ENCODE measurements at regions not wholly inside any gene's neighbourhood (a gene's known extent, or its start where the extent isn't known, plus 50 kb on each side); places are given as distances from the start of the nearest gene placed in this dataset.

DNA sequence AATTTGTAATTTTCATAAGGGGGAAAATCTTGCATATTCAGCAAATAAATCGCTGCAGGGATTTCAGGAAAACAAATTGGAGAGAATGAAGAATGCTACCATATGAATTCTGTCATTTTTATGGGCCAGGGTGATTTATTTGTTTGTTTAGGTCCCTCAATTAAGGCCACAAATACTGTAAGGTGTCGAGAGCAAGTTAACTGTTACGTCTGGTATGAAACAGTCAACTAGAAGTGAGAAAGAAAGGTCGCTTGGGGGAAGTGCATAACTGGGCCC is 166.9 kb upstream of the TSHZ2 start:
- Histone ChIP-seq H3K27ac (no peak overlapping the region), H3K9me3 (ENCODE audit: low read depth, low read length) (no peaks in the 10 kb centered on the region), H3K4me3 (no peak overlapping the region), H3K36me3 (ENCODE audit: insufficient read depth, low read length) (no peaks in the 10 kb centered on the region), H3K9ac (ENCODE audit: insufficient read length) (no peak overlapping the region)
- no peak for DNase-seq (ENCODE audit: low read depth, low spot score)
- TF ChIP-seq POLR2AphosphoS5 (IDR thresholded peaks at IDR 0.05; ENCODE audit: borderline replicate concordance, low read depth, low read length) (no peak), FOXP2 (optimal IDR thresholded peaks at IDR 0.05; ENCODE audit: control extremely low read depth, extremely low read length, insufficient read depth) (no peak)

DNA sequence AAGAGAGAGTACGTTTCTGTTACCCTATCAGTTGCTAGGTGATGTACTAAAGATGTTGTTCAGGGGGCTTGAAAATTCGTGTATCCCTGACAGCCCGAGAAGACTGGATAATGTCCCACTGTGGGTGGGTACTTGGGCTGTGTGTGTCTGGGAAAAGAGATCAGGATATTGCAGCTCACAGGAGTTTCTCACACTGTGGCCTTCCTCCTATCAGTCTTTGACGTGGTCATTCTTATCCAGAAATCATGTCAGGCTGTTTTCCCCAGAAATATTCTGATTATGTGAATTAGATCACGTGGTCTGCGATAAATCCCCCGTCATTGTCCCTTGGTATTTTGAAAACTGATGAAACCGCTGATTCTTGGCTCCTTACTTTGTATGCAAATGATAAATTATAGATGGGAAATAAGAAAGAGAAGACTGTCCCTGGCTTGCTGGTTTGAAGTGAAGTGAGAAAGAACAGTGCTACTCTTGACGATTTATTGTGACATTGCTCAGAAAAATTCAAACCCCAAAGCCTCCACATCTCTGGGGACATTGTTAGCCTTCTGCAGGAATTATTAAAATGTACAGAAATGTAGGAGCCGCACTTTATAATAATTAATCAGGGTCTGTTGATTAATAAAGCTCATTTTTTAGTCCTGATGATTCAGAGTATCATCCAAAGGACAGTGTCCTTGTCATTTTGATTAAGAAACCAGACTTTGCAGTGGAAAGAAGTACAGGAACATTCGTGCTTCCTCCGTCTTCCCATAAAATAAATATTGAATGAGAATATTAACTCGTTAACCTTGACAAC is 167.5 kb upstream of the TSHZ2 start:
- Histone ChIP-seq H3K36me3 (ENCODE audit: insufficient read depth, low read length) (no peaks in the 10 kb centered on the region), H3K9me3 (ENCODE audit: low read depth, low read length) (no peaks in the 10 kb centered on the region), H3K9ac (ENCODE audit: insufficient read length) (no peak overlapping the region), H3K27ac (no peak overlapping the region), H3K4me3 (no peak overlapping the region)
- TF ChIP-seq POLR2AphosphoS5 (IDR thresholded peaks at IDR 0.05; ENCODE audit: borderline replicate concordance, low read depth, low read length) (no peak), FOXP2 (optimal IDR thresholded peaks at IDR 0.05; ENCODE audit: control extremely low read depth, extremely low read length, insufficient read depth) (no peak)
- DNase-seq (ENCODE audit: low read depth, low spot score): no peak

DNA sequence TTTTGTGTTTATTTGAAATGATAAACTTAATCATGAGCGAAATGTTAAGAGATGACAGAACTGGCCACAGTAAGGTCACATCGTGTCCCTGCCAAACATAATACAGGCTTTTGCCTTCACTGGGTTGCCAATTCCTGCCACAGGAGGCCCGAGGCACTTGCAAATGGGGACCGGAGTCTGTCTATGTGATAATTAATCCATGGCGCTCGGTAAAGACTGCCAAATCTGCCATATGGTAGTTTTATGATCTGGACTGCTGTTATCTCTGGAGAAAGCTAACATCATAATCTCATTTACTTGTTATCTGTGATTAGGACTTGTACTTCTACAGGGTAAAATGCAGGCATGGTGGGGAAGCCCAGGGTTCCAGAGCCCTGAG is 170.5 kb upstream of the TSHZ2 start:
- no peaks in the 10 kb centered on the region for H3K9me3 ChIP-seq (ENCODE audit: low read depth, low read length)
- no peak overlapping the region for H3K27ac ChIP-seq
- H3K4me3 ChIP-seq: no peak overlapping the region
- H3K9ac ChIP-seq (ENCODE audit: insufficient read length): no peak overlapping the region
- no peak for TF ChIP-seq FOXP2 (optimal IDR thresholded peaks at IDR 0.05; ENCODE audit: control extremely low read depth, extremely low read length, insufficient read depth)
- no peak for TF ChIP-seq POLR2AphosphoS5 (IDR thresholded peaks at IDR 0.05; ENCODE audit: borderline replicate concordance, low read depth, low read length)
- TF ChIP-seq EZH2 (IDR thresholded peaks at IDR 0.05): no peak
- no peak for DNase-seq (ENCODE audit: low read depth, low spot score)
- H3K36me3 ChIP-seq (ENCODE audit: insufficient read depth, low read length): no peaks in the 10 kb centered on the region

DNA sequence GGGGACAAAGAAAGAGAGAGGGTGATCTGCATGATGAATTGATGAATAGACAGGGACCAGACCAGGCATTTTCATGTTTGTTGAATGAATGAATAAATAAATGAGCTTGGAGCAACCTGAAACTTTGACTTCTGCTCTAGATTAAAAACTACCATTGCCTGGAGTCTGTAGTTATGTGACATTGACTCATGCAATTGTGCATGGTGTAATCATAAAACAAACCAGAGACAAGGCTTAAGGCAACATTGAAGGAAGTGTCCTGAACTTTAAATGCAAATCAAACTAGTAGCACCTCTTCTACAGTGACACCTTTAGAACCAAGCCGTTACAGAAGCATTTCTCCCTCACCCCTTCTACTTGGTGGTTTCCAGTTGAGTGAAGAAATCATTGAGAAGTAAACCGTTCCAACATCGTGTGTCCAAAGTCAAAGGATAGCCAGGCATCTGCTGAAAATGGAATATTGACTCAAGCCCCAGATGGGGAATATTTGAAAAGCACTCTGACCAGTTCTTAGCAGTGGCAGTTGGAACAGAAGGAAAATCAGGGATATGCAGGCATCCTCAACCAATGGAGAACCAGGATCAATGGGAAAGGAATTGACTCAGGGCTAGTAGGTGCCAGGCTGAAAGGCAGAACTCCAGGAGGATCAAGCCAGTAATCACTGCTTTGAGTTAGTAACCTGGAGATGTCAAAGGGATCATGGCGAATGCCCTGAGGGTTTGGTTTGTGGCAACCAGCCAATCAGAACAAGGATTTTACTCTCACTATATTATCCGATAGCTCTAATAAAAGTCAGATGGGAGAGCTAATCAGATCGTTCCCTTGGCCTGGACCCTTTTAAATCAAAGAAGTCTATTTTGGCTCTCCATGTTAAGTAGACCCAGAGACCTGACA is 171.2 kb upstream of the TSHZ2 start:
- TF ChIP-seq EZH2 (IDR thresholded peaks at IDR 0.05) (no peak), POLR2AphosphoS5 (IDR thresholded peaks at IDR 0.05; ENCODE audit: borderline replicate concordance, low read depth, low read length) (no peak), FOXP2 (optimal IDR thresholded peaks at IDR 0.05; ENCODE audit: control extremely low read depth, extremely low read length, insufficient read depth) (no peak)
- H3K9me3 ChIP-seq (ENCODE audit: low read depth, low read length): no peaks in the 10 kb centered on the region
- H3K27ac ChIP-seq: no peak overlapping the region
- H3K9ac ChIP-seq (ENCODE audit: insufficient read length): no peak overlapping the region
- no peak overlapping the region for H3K4me3 ChIP-seq
- no peak for DNase-seq (ENCODE audit: low read depth, low spot score)
- no peaks in the 10 kb centered on the region for H3K36me3 ChIP-seq (ENCODE audit: insufficient read depth, low read length)

DNA sequence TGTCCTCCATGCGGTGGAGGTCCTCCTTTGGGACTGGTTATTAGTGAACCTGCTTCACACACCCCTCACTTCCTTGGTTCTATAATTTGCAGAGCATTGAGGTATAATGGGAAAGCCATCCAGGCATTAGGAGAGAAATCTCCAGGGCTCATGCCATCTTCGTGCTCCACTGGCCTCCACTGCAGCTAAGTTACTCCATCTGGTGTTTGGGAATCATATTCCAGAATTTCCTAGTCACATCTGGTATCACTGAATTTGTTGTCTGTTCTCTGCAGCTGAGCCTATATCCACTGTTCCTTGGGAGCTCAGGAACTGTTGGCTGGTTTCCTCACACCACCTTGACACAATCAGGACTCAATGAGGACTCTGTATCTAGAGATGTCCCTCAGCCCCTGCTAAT is 173.0 kb upstream of the TSHZ2 start:
- no peak overlapping the region for H3K4me3 ChIP-seq
- H3K27ac ChIP-seq: no peak overlapping the region
- H3K9ac ChIP-seq (ENCODE audit: insufficient read length): no peak overlapping the region
- H3K9me3 ChIP-seq (ENCODE audit: low read depth, low read length): no peaks in the 10 kb centered on the region
- H3K36me3 ChIP-seq (ENCODE audit: insufficient read depth, low read length): no peaks in the 10 kb centered on the region
- DNase-seq (ENCODE audit: low read depth, low spot score): no peak
- no peak for TF ChIP-seq EZH2 (IDR thresholded peaks at IDR 0.05)
- no peak for TF ChIP-seq FOXP2 (optimal IDR thresholded peaks at IDR 0.05; ENCODE audit: control extremely low read depth, extremely low read length, insufficient read depth)
- no peak for TF ChIP-seq POLR2AphosphoS5 (IDR thresholded peaks at IDR 0.05; ENCODE audit: borderline replicate concordance, low read depth, low read length)

DNA sequence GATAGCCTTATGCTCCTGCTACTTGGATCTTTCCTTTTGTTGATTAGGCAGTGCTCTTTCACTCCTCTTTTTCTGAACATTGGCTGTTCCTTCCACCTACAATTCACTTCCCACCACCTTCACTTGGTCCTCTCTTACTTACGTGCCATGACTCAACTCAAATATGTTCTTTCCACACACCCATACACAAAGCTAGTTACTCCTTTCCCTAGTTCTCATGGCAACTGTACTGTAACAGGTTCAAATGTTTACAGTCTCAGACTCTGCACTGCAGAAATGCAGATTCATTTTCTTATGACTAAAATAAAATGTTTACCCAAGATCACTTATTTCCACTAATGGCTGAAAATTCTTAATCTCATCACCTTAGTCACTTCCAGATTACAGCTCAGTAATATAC is 174.0 kb upstream of the TSHZ2 start:
- no peak overlapping the region for H3K9ac ChIP-seq (ENCODE audit: insufficient read length)
- no peaks in the 10 kb centered on the region for H3K36me3 ChIP-seq (ENCODE audit: insufficient read depth, low read length)
- no peak overlapping the region for H3K27ac ChIP-seq
- no peak for DNase-seq (ENCODE audit: low read depth, low spot score)
- no peaks in the 10 kb centered on the region for H3K9me3 ChIP-seq (ENCODE audit: low read depth, low read length)
- TF ChIP-seq FOXP2 (optimal IDR thresholded peaks at IDR 0.05; ENCODE audit: control extremely low read depth, extremely low read length, insufficient read depth): no peak
- no peak for TF ChIP-seq POLR2AphosphoS5 (IDR thresholded peaks at IDR 0.05; ENCODE audit: borderline replicate concordance, low read depth, low read length)
- TF ChIP-seq EZH2 (IDR thresholded peaks at IDR 0.05): no peak
- H3K4me3 ChIP-seq: no peak overlapping the region

DNA sequence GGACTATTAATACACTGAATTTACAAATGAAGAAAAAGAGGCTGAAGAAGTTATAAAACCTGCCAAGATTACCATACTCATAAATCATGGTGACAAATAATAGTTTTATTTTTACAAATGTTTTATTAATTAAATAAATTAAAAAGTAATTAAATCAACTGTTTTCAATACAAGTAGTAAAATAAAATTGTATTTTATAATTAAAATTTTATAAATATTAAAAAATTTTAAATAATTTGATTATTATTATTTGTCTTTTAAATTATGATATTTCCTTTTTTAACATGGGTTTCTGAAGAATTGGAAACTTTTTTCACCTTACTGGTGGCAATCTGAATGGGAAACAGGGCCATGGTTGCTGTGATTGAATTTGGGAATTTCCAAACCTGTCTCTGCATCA is 177.3 kb upstream of the TSHZ2 start:
- Histone ChIP-seq H3K36me3 (ENCODE audit: insufficient read depth, low read length) (no peaks in the 10 kb centered on the region), H3K27ac (no peak overlapping the region), H3K9me3 (ENCODE audit: low read depth, low read length) (no peaks in the 10 kb centered on the region), H3K9ac (ENCODE audit: insufficient read length) (no peak overlapping the region), H3K4me3 (no peak overlapping the region)
- TF ChIP-seq POLR2AphosphoS5 (IDR thresholded peaks at IDR 0.05; ENCODE audit: borderline replicate concordance, low read depth, low read length) (no peak), FOXP2 (optimal IDR thresholded peaks at IDR 0.05; ENCODE audit: control extremely low read depth, extremely low read length, insufficient read depth) (no peak), EZH2 (IDR thresholded peaks at IDR 0.05) (no peak)
- DNase-seq (ENCODE audit: low read depth, low spot score): no peak

DNA sequence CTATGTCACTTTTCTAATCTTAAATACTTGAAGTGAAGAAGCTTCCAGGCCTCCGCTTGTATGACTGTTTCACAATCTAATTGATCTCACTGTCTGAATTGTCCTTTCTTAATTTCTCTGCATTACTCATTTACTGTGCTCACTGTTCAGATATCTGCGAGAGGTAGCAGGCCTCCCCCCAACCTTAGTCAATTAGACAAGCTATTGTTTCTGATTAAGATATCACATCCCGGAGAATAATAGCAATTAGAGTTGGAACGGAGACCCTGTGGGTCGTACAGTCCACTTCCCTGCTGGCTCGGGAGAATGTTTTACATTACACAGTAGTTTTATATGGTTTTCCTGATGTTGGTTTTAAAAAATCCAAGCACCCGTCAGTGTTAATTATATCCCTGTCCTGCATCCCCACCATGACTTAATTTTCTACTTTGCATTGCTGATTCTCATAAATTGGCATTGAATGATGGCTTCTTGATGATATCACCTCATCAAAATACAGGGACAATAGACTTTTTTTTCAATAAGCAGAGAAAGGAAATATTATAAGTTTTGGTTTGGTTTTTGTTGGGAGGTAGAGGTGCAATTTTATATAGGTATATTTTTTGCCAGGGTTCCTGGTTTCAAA is 178.7 kb upstream of the TSHZ2 start:
- Histone ChIP-seq H3K9ac (ENCODE audit: insufficient read length) (no peak overlapping the region), H3K9me3 (ENCODE audit: low read depth, low read length) (no peaks in the 10 kb centered on the region), H3K27ac (no peak overlapping the region), H3K4me3 (no peak overlapping the region), H3K36me3 (ENCODE audit: insufficient read depth, low read length) (no peaks in the 10 kb centered on the region)
- no peak for DNase-seq (ENCODE audit: low read depth, low spot score)
- TF ChIP-seq EZH2 (IDR thresholded peaks at IDR 0.05): no peak
- no peak for TF ChIP-seq FOXP2 (optimal IDR thresholded peaks at IDR 0.05; ENCODE audit: control extremely low read depth, extremely low read length, insufficient read depth)
- no peak for TF ChIP-seq POLR2AphosphoS5 (IDR thresholded peaks at IDR 0.05; ENCODE audit: borderline replicate concordance, low read depth, low read length)

Data from SK-N-MC (cell line).